ENCODE measurements at regions not wholly inside any gene's neighbourhood (a gene's known extent, or its start where the extent isn't known, plus 50 kb on each side); places are given as distances from the start of the nearest gene placed in this dataset.

- no peak for DNase-seq (ENCODE audit: low read depth)
- H3K4me3 ChIP-seq (ENCODE audit: low read depth, low read length) = no peak overlapping the region
- no peak for TF ChIP-seq POLR2A (IDR thresholded peaks at IDR 0.05; ENCODE audit: extremely low read depth, insufficient read length)
- no peak for TF ChIP-seq MYC (IDR thresholded peaks at IDR 0.05; ENCODE audit: low read depth, low read length)
- no peak for TF ChIP-seq CTCF (IDR thresholded peaks at IDR 0.05; ENCODE audit: low read depth, low read length)
- no peak for TF ChIP-seq MAX (IDR thresholded peaks at IDR 0.05; ENCODE audit: low read depth, low read length)
These were observed 90.6 kb upstream of the PPP2R2D start for GRCh38 chr10:131810036-131810804.

- TF ChIP-seq MYC (IDR thresholded peaks at IDR 0.05; ENCODE audit: low read depth, low read length) (no peak), POLR2A (IDR thresholded peaks at IDR 0.05; ENCODE audit: extremely low read depth, insufficient read length) (no peak), CTCF (IDR thresholded peaks at IDR 0.05; ENCODE audit: low read depth, low read length) (no peak), MAX (IDR thresholded peaks at IDR 0.05; ENCODE audit: low read depth, low read length) (no peak)
- no peak for DNase-seq (ENCODE audit: low read depth)
- no peak overlapping the region for H3K4me3 ChIP-seq (ENCODE audit: low read depth, low read length)
These were observed 89.8 kb upstream of the PPP2R2D start for GRCh38 chr10:131810805-131811629.

DNA sequence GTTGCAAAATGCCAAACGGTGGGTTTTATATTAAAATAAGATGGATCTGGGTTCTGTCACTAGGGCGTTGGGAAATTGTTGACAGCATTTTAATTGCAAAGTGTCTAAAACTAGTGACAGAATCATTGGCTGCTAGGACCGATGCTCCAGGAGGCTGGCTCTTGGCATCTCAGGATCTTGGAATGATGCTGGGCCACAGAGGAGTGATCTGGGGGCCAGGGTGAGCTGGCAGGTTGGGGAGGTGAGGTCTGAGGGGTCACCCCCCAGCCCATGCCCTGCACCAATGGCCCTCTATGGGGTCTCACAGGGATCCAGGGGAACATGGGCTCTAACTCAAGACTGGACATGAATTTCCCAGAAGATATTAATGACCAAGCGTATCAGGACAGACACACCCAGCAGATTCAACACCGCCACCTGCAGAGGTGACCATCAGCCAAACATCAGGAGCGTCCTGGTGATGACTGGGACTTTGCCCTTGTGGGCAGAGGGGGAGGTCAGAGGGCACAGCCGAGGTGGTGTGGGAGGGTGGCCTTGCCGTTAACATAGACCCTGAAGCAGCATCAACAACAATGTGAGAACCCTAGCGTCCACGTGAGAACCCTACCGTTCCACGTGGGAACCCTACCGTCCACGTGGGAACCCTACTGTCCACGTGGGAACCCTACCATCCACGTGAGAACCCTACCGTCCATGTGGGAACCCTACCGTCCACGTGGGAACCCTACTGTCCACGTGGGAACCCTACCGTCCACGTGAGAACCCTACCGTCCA, 89.0 kb upstream of the PPP2R2D start:
- TF ChIP-seq POLR2A (IDR thresholded peaks at IDR 0.05; ENCODE audit: extremely low read depth, insufficient read length) (no peak), CTCF (IDR thresholded peaks at IDR 0.05; ENCODE audit: low read depth, low read length) (no peak), MAX (IDR thresholded peaks at IDR 0.05; ENCODE audit: low read depth, low read length) (no peak), MYC (IDR thresholded peaks at IDR 0.05; ENCODE audit: low read depth, low read length) (no peak)
- H3K4me3 ChIP-seq (ENCODE audit: low read depth, low read length) = no peak overlapping the region
- DNase-seq (ENCODE audit: low read depth) = no peak

DNA sequence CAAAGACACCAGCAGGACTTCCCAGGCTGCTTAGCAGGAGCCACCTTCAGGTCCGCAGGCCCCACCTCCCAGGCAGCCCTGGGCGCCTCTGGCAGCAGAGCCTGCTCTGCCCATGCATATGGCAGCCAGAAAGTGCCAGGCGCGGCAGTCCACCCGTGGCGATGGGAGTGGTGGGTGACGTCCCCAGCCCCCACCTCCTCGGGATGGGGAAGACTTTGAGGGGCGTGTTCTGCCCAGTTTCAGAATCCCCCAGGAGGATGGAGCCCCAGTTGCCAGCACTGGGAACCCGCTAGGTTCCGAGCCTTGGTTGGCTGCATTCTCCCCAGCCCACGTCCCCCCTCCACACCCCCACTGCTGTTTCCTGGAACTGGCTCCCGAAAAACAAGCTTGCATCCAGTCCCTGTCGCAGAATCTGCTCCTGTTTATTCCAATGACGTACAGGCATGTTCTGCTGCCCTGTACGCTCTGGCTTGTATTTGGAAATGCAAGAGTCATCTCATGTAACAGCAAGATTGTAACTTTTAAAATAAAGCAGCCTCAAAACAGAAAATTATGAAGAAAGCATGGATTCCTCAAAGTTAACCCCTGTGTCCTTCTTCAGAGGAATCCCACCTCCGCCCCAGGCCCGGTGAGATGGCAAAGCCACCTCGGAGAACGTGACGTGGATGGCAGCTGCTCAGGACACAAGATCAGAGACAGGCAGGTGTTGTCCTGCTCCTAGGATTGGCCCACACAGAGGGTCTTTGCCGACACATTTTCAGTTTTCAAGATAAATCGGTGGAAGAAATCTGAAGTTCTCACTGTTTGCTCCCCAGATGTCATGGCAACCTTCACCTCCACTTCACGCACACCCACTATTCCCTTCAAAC, 87.8 kb upstream of the PPP2R2D start:
- no peak overlapping the region for H3K4me3 ChIP-seq (ENCODE audit: low read depth, low read length)
- no peak for DNase-seq (ENCODE audit: low read depth)
- TF ChIP-seq POLR2A (IDR thresholded peaks at IDR 0.05; ENCODE audit: extremely low read depth, insufficient read length) (no peak), CTCF (IDR thresholded peaks at IDR 0.05; ENCODE audit: low read depth, low read length) (no peak), MAX (IDR thresholded peaks at IDR 0.05; ENCODE audit: low read depth, low read length) (no peak), MYC (IDR thresholded peaks at IDR 0.05; ENCODE audit: low read depth, low read length) (no peak)

All from NB4 (cell line).